Transverse colon (tissue), 3 donors: ENCODE measurements at regions not wholly inside any gene's neighbourhood (a gene's known extent, or its start where the extent isn't known, plus 50 kb on each side); places are given as distances from the start of the nearest gene placed in this dataset.

Experiments used
- CTCF ChIP-seq, 5 experiments: fragments of 200-600 bp in 3 of 5; fragments of 450-650 bp in 2 of 5; sonication (generic) in 3 of 5; IDR thresholded peaks; 1 replicate in 2 of 5; 2 replicates in 3 of 5; pipeline ENCODE4 v1.5.1; 2016 to 2017; ENCODE audit warnings: antibody characterized with exemption in 5 of 5, inconsistent platforms in 3 of 5, mild to moderate bottlenecking in 2 of 5, moderate library complexity in 1 of 5
- POLR2A ChIP-seq: fragments of 450-650 bp; IDR thresholded peaks from one replicate; pipeline ENCODE4 v1.6.1; 2016; ENCODE audit warnings: antibody characterized with exemption, mild to moderate bottlenecking, moderate library complexity

- TF ChIP-seq POLR2A, result no peak
- no peak for TF ChIP-seq CTCF (IDR thresholded peaks at IDR 0.05)
Measured at GRCh38 chr2:16438613-16439321, 226.9 kb downstream of the CYRIA start.
